ENCODE measurements at regions not wholly inside any gene's neighbourhood (a gene's known extent, or its start where the extent isn't known, plus 50 kb on each side); places are given as distances from the start of the nearest gene placed in this dataset.
"Not testable (repeated sequence)": the region's sequence is repeated elsewhere in the genome, so short reads cannot be mapped to it uniquely, and the experiment has no call there.

DNA sequence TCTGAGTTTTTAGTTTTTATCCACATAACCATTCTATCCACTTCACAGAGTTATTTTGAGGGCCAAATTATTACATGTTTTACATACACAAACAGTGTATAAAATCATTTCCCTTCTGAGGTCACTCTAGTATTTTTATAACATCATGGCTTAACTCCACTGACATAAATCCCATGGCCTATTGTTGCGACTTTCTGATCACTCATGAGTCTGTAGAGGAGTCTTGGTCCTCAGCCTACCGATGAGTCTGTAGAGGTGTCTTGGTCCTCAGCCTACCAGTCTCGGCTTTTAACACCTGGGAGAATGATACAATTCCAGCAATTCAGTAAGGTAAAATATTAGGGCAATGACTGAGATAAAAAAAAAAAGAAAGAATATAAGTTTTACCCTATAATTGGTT lies 483.7 kb downstream of the USP25 start:
- Mint-ChIP-seq H3K27me3 (no peaks in the 10 kb centered on the region), H3K4me1 (no peaks in the 10 kb centered on the region), H3K9me3 (peaks cover 0 to 2% (median 0%) of the 10 kb centered on the region in 3 donors), H3K27ac (no peak overlapping the region), H3K36me3 (peaks cover 2% of the 10 kb centered on the region), H3K4me3 (no peak overlapping the region)

DNA sequence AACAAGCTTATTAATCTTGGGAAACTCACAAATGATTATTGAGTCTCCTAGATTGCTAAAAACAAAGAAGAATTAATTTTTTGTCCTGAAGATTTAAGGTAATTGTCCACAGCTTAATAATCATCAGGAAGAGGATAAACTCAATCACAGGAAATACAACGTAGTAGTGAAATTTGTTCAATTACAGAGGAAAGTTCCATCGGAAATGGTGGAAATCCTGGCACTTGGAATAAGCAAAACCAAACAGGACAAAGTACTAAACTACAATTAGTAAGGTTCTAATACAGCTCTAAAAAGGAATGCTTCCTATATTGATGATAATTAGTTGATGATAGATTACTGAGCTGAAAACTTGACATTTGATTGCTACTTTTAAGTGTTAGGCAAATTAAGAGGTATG lies 485.4 kb downstream of the USP25 start:
- H3K36me3 Mint-ChIP-seq: no peaks in the 10 kb centered on the region

DNA sequence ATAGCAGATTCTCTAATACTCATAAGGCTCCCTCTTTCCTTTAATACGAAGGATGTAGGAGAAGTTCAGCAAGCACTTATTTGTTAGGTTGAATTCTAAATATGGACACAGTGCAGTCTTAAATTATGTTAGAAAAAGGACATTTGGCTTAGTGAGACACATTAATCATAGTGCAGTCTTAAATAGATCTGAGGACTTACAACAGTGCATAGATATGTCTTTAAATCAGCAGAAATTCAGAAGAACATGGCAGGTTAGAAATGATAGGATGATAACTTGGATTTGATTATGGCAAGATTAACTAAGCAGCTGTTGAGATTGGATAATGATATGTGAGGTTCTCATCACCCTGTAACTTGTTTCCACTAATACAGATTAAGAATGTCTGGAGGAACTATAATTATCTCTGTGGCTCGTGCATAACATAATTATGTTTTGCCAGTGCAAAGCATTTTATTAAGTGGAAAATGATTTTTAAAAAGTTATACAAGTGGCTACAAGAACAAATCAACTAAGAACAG lies 485.9 kb downstream of the USP25 start:
- Mint-ChIP-seq H3K27me3 (no peaks in the 10 kb centered on the region), H3K27ac (no peak overlapping the region), H3K4me3 (no peak overlapping the region), H3K9me3 (peaks cover 0 to 2% (median 0%) of the 10 kb centered on the region in 3 donors), H3K4me1 (no peaks in the 10 kb centered on the region), H3K36me3 (no peaks in the 10 kb centered on the region)

More for the DNA sequence above, 485.4 kb downstream of the USP25 start:
- Mint-ChIP-seq H3K27ac (no peak overlapping the region), H3K9me3 (peaks cover 0 to 2% (median 0%) of the 10 kb centered on the region in 3 donors), H3K4me1 (no peaks in the 10 kb centered on the region), H3K27me3 (no peaks in the 10 kb centered on the region), H3K4me3 (no peak overlapping the region)

- Mint-ChIP-seq H3K36me3 (no peaks in the 10 kb centered on the region), H3K4me3 (no peak overlapping the region), H3K27ac (no peak overlapping the region), H3K4me1 (no peaks in the 10 kb centered on the region), H3K9me3 (peaks cover 0 to 2% (median 0%) of the 10 kb centered on the region in 3 donors), H3K27me3 (no peaks in the 10 kb centered on the region)
These were observed 486.6 kb downstream of the USP25 start for GRCh38 chr21:16216288-16216962.

- Mint-ChIP-seq H3K9me3 (peaks cover 0 to 2% (median 0%) of the 10 kb centered on the region in 3 donors), H3K27me3 (no peaks in the 10 kb centered on the region), H3K4me3 (no peak overlapping the region)
These were observed 489.0 kb downstream of the USP25 start for GRCh38 chr21:16218682-16219343.

GRCh38 chr21:16224756-16225155 lies 495.0 kb downstream of the USP25 start:
- not testable (repeated sequence) for H3K36me3 Mint-ChIP-seq, H3K27ac Mint-ChIP-seq, H3K4me3 Mint-ChIP-seq, H3K4me1 Mint-ChIP-seq, H3K27me3 Mint-ChIP-seq
- H3K9me3 Mint-ChIP-seq: peaks cover 3 to 11% (median 3%) of the 10 kb centered on the region in 3 donors

More at GRCh38 chr21:16218682-16219343, 489.0 kb downstream of the USP25 start:
- Mint-ChIP-seq H3K4me1 (no peaks in the 10 kb centered on the region), H3K27ac (no peak overlapping the region), H3K36me3 (no peaks in the 10 kb centered on the region)

GRCh38 chr21:16239659-16240265 lies 510.0 kb downstream of the USP25 start:
- Mint-ChIP-seq H3K27ac (no peak overlapping the region), H3K36me3 (no peaks in the 10 kb centered on the region), H3K9me3 (peaks cover 0 to 5% (median 0%) of the 10 kb centered on the region in 3 donors), H3K4me1 (no peaks in the 10 kb centered on the region), H3K27me3 (no peaks in the 10 kb centered on the region), H3K4me3 (no peak overlapping the region)

GRCh38 chr21:16241016-16241415 lies 511.2 kb downstream of the USP25 start:
- Mint-ChIP-seq H3K4me1 (no peaks in the 10 kb centered on the region), H3K36me3 (no peaks in the 10 kb centered on the region), H3K27me3 (no peaks in the 10 kb centered on the region), H3K9me3 (peaks cover 0 to 4% (median 4%) of the 10 kb centered on the region in 3 donors), H3K4me3 (no peak overlapping the region), H3K27ac (no peak overlapping the region)

DNA sequence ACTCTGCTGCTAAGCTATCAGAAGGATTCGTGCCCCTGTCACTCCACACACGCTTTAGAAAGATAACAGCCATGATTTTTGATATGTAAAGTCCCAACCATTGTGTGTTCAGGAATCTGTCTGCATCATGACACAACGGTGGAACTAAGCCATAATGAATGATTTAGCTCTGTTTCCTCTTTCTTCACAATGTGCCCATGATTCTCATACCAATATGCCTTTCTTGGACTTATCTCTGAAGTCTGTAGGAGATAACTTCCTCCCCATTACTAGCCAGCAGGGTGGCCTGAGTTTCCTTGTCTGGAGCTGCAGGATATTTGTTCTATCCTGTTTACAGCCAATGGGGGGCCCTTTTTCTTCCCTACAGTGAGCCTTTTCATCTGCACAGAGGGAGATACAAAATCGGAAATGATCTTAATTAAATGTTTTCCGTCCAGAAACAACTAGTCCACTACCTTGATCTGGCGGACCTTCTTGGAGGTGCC lies 511.7 kb downstream of the USP25 start:
- H3K4me3 Mint-ChIP-seq: no peak overlapping the region

GRCh38 chr21:16243396-16243795 lies 513.6 kb downstream of the USP25 start:
- H3K4me3 Mint-ChIP-seq: no peak overlapping the region
- H3K27ac Mint-ChIP-seq: no peak overlapping the region
- H3K4me1 Mint-ChIP-seq: no peaks in the 10 kb centered on the region
- no peaks in the 10 kb centered on the region for H3K36me3 Mint-ChIP-seq
- no peaks in the 10 kb centered on the region for H3K27me3 Mint-ChIP-seq
- peaks cover 0 to 8% (median 5%) of the 10 kb centered on the region in 3 donors for H3K9me3 Mint-ChIP-seq

More for the DNA sequence above, 511.7 kb downstream of the USP25 start:
- Mint-ChIP-seq H3K27ac (no peak overlapping the region), H3K4me1 (no peaks in the 10 kb centered on the region), H3K36me3 (no peaks in the 10 kb centered on the region), H3K27me3 (no peaks in the 10 kb centered on the region), H3K9me3 (peaks cover 0 to 5% (median 4%) of the 10 kb centered on the region in 3 donors)

GRCh38 chr21:16248705-16249104 lies 518.9 kb downstream of the USP25 start:
- H3K27me3 Mint-ChIP-seq: no peaks in the 10 kb centered on the region
- H3K4me1 Mint-ChIP-seq: no peaks in the 10 kb centered on the region
- H3K4me3 Mint-ChIP-seq: no peak overlapping the region
- H3K36me3 Mint-ChIP-seq: no peaks in the 10 kb centered on the region
- H3K9me3 Mint-ChIP-seq: peaks cover 5% of the 10 kb centered on the region in 3 donors
- no peak overlapping the region for H3K27ac Mint-ChIP-seq

GRCh38 chr21:16250273-16250672 lies 520.5 kb downstream of the USP25 start:
- H3K27ac Mint-ChIP-seq: no peak overlapping the region

GRCh38 chr21:16258844-16259611 lies 529.2 kb downstream of the USP25 start:
- Mint-ChIP-seq H3K4me1 (peaks cover 0 to 2% (median 0%) of the 10 kb centered on the region in 3 donors), H3K27me3 (no peaks in the 10 kb centered on the region), H3K27ac (no peak overlapping the region), H3K9me3 (no peaks in the 10 kb centered on the region), H3K4me3 (no peak overlapping the region), H3K36me3 (no peaks in the 10 kb centered on the region)

More at GRCh38 chr21:16250273-16250672, 520.5 kb downstream of the USP25 start:
- Mint-ChIP-seq H3K4me1 (peaks cover 0 to 2% (median 0%) of the 10 kb centered on the region in 3 donors), H3K36me3 (no peaks in the 10 kb centered on the region), H3K27me3 (no peaks in the 10 kb centered on the region), H3K9me3 (peaks cover 5% of the 10 kb centered on the region in 3 donors), H3K4me3 (no peak overlapping the region)

GRCh38 chr21:16262091-16262490 lies 532.3 kb downstream of the USP25 start:
- H3K9me3 Mint-ChIP-seq: peaks cover 0 to 3% (median 2%) of the 10 kb centered on the region in 3 donors
- no peaks in the 10 kb centered on the region for H3K27me3 Mint-ChIP-seq
- H3K36me3 Mint-ChIP-seq: no peaks in the 10 kb centered on the region
- H3K4me1 Mint-ChIP-seq: no peaks in the 10 kb centered on the region
- H3K4me3 Mint-ChIP-seq: no peak overlapping the region
- H3K27ac Mint-ChIP-seq: no peak overlapping the region
